RWPE2 (cell line): ENCODE measurements at regions not wholly inside any gene's neighbourhood (a gene's known extent, or its start where the extent isn't known, plus 50 kb on each side); places are given as distances from the start of the nearest gene placed in this dataset.

Experiments used
- ATAC-seq: fragments of 200-7000 bp; cut with Tn5 transposase; 3 replicates; pipeline ENCODE4 v1.9.1; 2021; ENCODE audit warnings: low read depth
- DNase-seq: peaks from one replicate; pipeline ENCODE4 v3.0.0-alpha.2; 2020; ENCODE audit warnings: low spot score
- H3K27ac ChIP-seq: fragments of 450-650 bp; 2 replicates; pipeline ENCODE4 v1.5.1; 2017; ENCODE audit warnings: mild to moderate bottlenecking; ENCODE audit not compliant: poor library complexity, severe bottlenecking
- H3K27me3 ChIP-seq: fragments of 250-450 bp; sonication (Bioruptor Pico); 2 replicates; pipeline ENCODE4 v1.5.1; 2021; ENCODE audit warnings: mild to moderate bottlenecking, moderate library complexity; ENCODE audit not compliant: insufficient read depth, poor library complexity, severe bottlenecking
- H3K36me3 ChIP-seq: fragments of 250-450 bp; sonication (Bioruptor Pico); 2 replicates; pipeline ENCODE4 v1.5.1; 2020; ENCODE audit warnings: low read depth, mild to moderate bottlenecking, moderate library complexity
- H3K4me1 ChIP-seq: fragments of 250-450 bp; sonication (Bioruptor Pico); 2 replicates; pipeline ENCODE4 v1.5.1; 2021; ENCODE audit warnings: mild to moderate bottlenecking, moderate library complexity; ENCODE audit not compliant: insufficient read depth, poor library complexity, severe bottlenecking
- H3K4me3 ChIP-seq: fragments of 250-450 bp; sonication (Bioruptor Pico); 2 replicates; pipeline ENCODE4 v1.5.1; 2021; ENCODE audit warnings: mild to moderate bottlenecking, moderate library complexity; ENCODE audit not compliant: severe bottlenecking
- H3K9me3 ChIP-seq: fragments of 250-450 bp; sonication (Bioruptor Pico); 2 replicates; pipeline ENCODE4 v1.5.1; 2021; ENCODE audit warnings: mild to moderate bottlenecking, moderate library complexity; ENCODE audit not compliant: severe bottlenecking
- TF ChIP-seq, protein P1 (sequence below): fragments of 450-650 bp; IDR thresholded peaks from one replicate; pipeline ENCODE4 v1.5.1; 2017; ENCODE audit warnings: mild to moderate bottlenecking, moderate library complexity; ENCODE audit not compliant: poor library complexity, severe bottlenecking

DNA sequence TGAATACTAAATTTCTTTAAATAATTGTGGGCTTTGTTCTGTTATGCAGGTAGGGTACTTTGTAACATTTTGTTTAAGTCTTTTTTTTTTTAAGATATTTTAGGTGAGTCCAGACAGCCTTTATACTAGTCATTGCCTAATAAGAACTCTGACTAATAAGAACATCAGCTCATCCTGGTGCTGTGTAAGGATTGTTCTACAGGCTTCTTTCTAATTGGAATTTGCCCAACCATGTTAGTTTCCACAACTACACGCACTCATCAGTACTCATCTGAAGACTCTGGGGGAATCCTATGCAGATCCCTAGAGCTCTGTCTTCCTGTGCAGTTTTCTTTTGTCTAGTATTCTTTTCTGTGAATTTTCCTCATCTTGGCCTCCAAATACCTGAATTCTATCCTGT is 741.8 kb downstream of the IGSF11 start:
- ATAC-seq, result peak; percentile 55; the same call in 2 of the 3 replicates
- Histone ChIP-seq H3K36me3 (no peaks in the 10 kb centered on the region), H3K27me3 (no peaks in the 10 kb centered on the region), H3K4me3 (no peak overlapping the region), H3K9me3 (no peaks in the 10 kb centered on the region), H3K27ac (no peak overlapping the region), H3K4me1 (no peaks in the 10 kb centered on the region)
- TF ChIP-seq, protein P1, sequence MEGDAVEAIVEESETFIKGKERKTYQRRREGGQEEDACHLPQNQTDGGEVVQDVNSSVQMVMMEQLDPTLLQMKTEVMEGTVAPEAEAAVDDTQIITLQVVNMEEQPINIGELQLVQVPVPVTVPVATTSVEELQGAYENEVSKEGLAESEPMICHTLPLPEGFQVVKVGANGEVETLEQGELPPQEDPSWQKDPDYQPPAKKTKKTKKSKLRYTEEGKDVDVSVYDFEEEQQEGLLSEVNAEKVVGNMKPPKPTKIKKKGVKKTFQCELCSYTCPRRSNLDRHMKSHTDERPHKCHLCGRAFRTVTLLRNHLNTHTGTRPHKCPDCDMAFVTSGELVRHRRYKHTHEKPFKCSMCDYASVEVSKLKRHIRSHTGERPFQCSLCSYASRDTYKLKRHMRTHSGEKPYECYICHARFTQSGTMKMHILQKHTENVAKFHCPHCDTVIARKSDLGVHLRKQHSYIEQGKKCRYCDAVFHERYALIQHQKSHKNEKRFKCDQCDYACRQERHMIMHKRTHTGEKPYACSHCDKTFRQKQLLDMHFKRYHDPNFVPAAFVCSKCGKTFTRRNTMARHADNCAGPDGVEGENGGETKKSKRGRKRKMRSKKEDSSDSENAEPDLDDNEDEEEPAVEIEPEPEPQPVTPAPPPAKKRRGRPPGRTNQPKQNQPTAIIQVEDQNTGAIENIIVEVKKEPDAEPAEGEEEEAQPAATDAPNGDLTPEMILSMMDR, result no peak
- DNase-seq, result no peak

DNA sequence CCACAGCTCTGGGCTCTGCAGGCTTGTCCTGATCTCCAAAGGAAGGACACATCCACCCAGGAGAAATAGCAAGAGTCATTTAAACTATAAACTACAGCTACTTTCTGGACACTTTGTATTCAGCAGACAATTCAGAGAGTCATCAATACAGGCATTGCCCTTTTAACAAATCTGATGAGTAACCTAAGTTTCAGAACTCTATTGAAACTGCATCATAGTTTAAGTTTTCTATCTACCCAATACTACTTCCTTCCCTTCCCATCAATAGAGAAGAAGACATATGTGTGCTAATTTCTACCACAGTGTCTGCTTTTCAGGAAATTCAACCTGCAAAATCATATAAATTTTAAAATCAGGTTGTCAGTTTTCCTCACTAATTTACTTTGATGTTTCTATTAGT is 736.5 kb downstream of the IGSF11 start:
- ATAC-seq (no peak), DNase-seq (no peak)
- Histone ChIP-seq H3K36me3 (no peaks in the 10 kb centered on the region), H3K4me1 (no peaks in the 10 kb centered on the region), H3K27ac (no peak overlapping the region), H3K27me3 (no peaks in the 10 kb centered on the region), H3K9me3 (no peaks in the 10 kb centered on the region), H3K4me3 (no peak overlapping the region)
- TF ChIP-seq, protein P1, result no peak

DNA sequence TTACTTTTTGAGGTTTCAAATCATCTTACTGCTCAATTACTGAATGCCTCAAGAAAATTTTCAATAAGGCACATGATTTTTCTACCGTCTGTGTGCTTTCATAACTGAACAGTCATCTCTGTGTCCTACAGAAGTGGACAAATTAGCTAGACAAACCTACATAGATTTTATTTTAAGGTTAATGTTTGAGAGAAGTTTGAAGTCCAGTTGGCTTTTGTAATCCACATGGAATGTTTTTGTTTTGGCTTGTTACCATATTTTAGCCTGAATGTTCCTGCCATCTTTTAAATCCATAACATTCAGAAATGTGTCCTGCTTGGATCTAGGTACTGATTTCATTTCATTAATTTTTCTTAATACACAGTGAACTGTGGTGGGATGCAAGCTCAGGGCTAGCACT is 730.1 kb downstream of the IGSF11 start:
- no peaks in the 10 kb centered on the region for H3K36me3 ChIP-seq
- no peaks in the 10 kb centered on the region for H3K9me3 ChIP-seq
- no peaks in the 10 kb centered on the region for H3K27me3 ChIP-seq
- TF ChIP-seq, protein P1, result no peak
- no peak for DNase-seq
- H3K27ac ChIP-seq, result no peak overlapping the region
- no peak overlapping the region for H3K4me3 ChIP-seq
- ATAC-seq, result no peak
- no peaks in the 10 kb centered on the region for H3K4me1 ChIP-seq

DNA sequence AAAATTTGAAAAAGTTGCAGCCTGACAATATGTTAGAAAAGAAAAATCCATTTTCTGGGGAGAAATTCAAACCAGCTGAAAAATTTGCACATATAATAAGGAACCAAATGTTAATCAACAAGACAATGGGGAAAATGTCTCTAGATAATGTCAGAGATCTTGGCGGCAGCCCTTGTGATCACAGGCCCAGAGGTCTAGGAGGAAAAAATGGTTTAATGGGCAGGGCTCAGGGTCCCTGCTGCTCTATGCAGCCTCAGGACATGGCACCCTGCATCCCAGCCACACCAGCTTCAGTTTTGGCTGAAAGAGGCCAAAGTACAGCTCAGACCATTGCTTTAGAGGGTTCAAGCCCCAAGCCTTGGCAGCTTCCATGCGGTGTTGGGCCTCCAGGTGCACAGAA is 701.9 kb downstream of the IGSF11 start:
- Histone ChIP-seq H3K27ac (no peak overlapping the region), H3K27me3 (no peaks in the 10 kb centered on the region), H3K36me3 (no peaks in the 10 kb centered on the region), H3K4me3 (no peak overlapping the region), H3K9me3 (no peaks in the 10 kb centered on the region), H3K4me1 (no peaks in the 10 kb centered on the region)
- DNase-seq, result no peak
- TF ChIP-seq, protein P1, result no peak
- no peak for ATAC-seq

DNA sequence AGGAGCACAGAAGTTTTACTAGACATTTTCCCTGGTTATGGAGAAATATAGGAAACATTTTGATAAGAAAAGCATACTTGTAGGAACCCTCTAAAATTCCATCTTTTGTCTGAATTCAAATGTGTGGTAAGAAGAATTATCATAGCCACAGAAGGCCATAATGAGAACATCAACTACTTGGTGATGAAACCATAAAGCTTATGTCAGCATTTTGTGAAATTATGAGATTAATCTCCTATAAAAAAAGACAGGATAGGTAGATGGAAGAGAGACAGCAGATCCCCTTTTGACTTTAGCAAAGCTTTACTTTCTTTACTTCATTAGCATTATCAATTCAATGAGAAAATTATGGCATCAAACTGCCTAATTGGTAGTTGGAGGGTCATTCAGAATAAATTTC is 697.0 kb downstream of the IGSF11 start:
- no peak for ATAC-seq

More for the DNA sequence above, 697.0 kb downstream of the IGSF11 start:
- H3K27ac ChIP-seq, result no peak overlapping the region
- no peaks in the 10 kb centered on the region for H3K36me3 ChIP-seq
- H3K4me1 ChIP-seq, result no peaks in the 10 kb centered on the region
- H3K9me3 ChIP-seq, result no peaks in the 10 kb centered on the region
- no peak overlapping the region for H3K4me3 ChIP-seq
- H3K27me3 ChIP-seq, result no peaks in the 10 kb centered on the region
- DNase-seq, result no peak
- TF ChIP-seq, protein P1, result no peak
